Esophagus muscularis mucosa (tissue), 4 donors: ENCODE measurements at regions not wholly inside any gene's neighbourhood (a gene's known extent, or its start where the extent isn't known, plus 50 kb on each side); places are given as distances from the start of the nearest gene placed in this dataset.

Experiments used
- DNase-seq: peaks from one replicate; pipeline ENCODE4 v3.0.0-alpha.2; 2017; ENCODE audit errors: extremely low spot score
- H3K27ac ChIP-seq, 4 donors: fragments of 200-600 bp; sonication (generic); replicated peaks in 1 of 4; 1 replicate in 3 of 4; 2 replicates in 1 of 4; pipeline ENCODE4 v1.5.1; 2016 to 2019; ENCODE audit warnings: mild to moderate bottlenecking in 1 of 4
- H3K27me3 ChIP-seq, 4 donors: fragments of 200-600 bp; sonication (generic); one replicate each; pipeline versions ENCODE4 v1.5.1 to v1.6.0; 2016 to 2019
- H3K36me3 ChIP-seq, 4 donors: fragments of 200-600 bp; sonication (generic); one replicate each; pipeline ENCODE4 v1.5.1; 2016 to 2019
- H3K4me1 ChIP-seq, 4 donors: fragments of 200-600 bp; sonication (generic); one replicate each; pipeline ENCODE4 v1.5.1; 2016 to 2019
- H3K4me3 ChIP-seq, 4 donors: fragments of 200-600 bp; sonication (generic); 1 replicate in 2 of 4; 2 replicates in 2 of 4; pipeline ENCODE4 v1.5.1; 2016 to 2019; ENCODE audit warnings: mild to moderate bottlenecking in 4 of 4, moderate library complexity in 1 of 4
- H3K9me3 ChIP-seq, 4 donors: fragments of 200-600 bp; sonication (generic); 1 replicate in 3 of 4; 2 replicates in 1 of 4; pipeline ENCODE4 v1.5.1; 2016 to 2019
- EP300 ChIP-seq: sonication (generic); formaldehyde crosslinking; IDR thresholded peaks from one replicate; pipeline ENCODE4 v1.6.1; 2017; ENCODE audit warnings: antibody characterized with exemption
- POLR2A ChIP-seq: fragments of 450-650 bp; IDR thresholded peaks from one replicate; pipeline ENCODE4 v1.6.1; 2017; ENCODE audit warnings: antibody characterized with exemption, moderate library complexity, mild to moderate bottlenecking, low read depth
- POLR2AphosphoS5 ChIP-seq, 2 donors: sonication (generic); formaldehyde crosslinking; IDR thresholded peaks; one replicate each; pipeline ENCODE4 v1.6.1; 2017; ENCODE audit warnings: antibody characterized with exemption in 2 of 2
- WGBS: methylation state at CpG from one replicate; pipeline ENCODE4 v1.1.5; 2018; 5-methylcytosine and 5-hydroxymethylcytosine counted together
- intact Hi-C: fragments of 100-400 bp; cut with DNase I; formaldehyde crosslinking; loops from one replicate; pipeline ENCODE4 v1.15.1; 2023
- TF ChIP-seq, protein P1 (sequence below), 3 experiments: fragments of 200-600 bp in 2 of 3; fragments of 450-650 bp in 1 of 3; sonication (generic) in 2 of 3; IDR thresholded peaks; one replicate each; pipeline ENCODE4 v1.5.1; 2017 to 2019; ENCODE audit warnings: antibody characterized with exemption in 3 of 3, mild to moderate bottlenecking in 2 of 3, moderate library complexity in 1 of 3

DNA sequence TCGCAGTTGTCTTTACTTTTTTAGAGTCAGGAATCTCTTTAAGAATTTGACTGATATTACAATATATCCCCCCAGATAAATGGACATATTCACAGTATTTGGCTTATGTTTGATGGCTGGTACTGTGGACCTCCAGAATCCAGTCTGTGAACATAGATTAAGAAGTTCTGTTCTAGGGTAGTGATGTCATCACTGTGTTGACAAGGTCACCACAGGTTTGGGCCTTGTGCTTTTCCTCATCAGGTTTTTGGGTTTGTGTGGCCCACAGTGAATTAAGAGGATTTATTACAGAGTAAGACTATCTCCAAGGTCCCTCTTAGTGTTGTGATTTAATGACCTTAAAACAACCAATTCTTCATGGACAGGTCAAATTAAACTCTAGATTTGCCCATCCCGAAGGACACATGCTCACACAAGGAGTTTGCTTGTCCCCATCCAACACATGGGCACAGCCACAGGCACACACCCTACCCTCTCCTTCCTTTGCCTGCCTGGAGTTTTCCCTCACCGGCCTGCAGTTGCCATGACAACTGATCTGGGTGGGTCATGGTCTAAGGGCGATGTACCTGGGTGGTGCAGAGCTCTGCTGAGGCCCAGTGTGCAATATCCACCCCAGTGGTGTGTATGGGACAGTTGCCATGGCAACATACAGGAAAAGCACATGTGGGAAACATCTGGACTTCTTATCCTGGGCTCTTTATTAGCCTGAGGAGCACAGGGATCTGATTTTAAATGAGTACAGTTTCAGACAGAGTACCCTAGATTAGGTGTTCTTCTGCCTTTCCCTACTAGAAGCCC lies 98.6 kb downstream of the NAV1 start:
- intact Hi-C loops: no loop called here
- TF ChIP-seq, protein P1, sequence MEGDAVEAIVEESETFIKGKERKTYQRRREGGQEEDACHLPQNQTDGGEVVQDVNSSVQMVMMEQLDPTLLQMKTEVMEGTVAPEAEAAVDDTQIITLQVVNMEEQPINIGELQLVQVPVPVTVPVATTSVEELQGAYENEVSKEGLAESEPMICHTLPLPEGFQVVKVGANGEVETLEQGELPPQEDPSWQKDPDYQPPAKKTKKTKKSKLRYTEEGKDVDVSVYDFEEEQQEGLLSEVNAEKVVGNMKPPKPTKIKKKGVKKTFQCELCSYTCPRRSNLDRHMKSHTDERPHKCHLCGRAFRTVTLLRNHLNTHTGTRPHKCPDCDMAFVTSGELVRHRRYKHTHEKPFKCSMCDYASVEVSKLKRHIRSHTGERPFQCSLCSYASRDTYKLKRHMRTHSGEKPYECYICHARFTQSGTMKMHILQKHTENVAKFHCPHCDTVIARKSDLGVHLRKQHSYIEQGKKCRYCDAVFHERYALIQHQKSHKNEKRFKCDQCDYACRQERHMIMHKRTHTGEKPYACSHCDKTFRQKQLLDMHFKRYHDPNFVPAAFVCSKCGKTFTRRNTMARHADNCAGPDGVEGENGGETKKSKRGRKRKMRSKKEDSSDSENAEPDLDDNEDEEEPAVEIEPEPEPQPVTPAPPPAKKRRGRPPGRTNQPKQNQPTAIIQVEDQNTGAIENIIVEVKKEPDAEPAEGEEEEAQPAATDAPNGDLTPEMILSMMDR (IDR thresholded peaks at IDR 0.05): no peak
- TF ChIP-seq POLR2AphosphoS5 (IDR thresholded peaks at IDR 0.05) (no peak), EP300 (no peak), POLR2A (no peak)
- no peak for DNase-seq
- Histone ChIP-seq H3K36me3 (peaks cover 0 to 5% (median 0%) of the 10 kb centered on the region in 4 donors), H3K4me1 (peaks cover 44 to 60% (median 54%) of the 10 kb centered on the region in 4 donors), H3K9me3 (no peaks in the 10 kb centered on the region), H3K4me3 (no peak overlapping the region), H3K27me3 (no peaks in the 10 kb centered on the region), H3K27ac (no peak overlapping the region)
- WGBS: 93% methylated on average over 3 of the region's 4 CpGs

GRCh38 chr1:201639391-201639790 lies 100.5 kb downstream of the NAV1 start:
- Histone ChIP-seq H3K9me3 (no peaks in the 10 kb centered on the region), H3K27ac (peak overlapping the region in 3 of 4 donors; percentile 45 to 62 (median 52)), H3K4me3 (no peak overlapping the region), H3K4me1 (peaks cover 26 to 43% (median 35%) of the 10 kb centered on the region in 4 donors), H3K36me3 (peaks cover 0 to 11% (median 3%) of the 10 kb centered on the region in 4 donors), H3K27me3 (no peaks in the 10 kb centered on the region)
- intact Hi-C loops: no loop called here
- WGBS: 70% methylated on average over 7 of the region's 7 CpGs
- TF ChIP-seq, protein P1 (IDR thresholded peaks at IDR 0.05): no peak
- TF ChIP-seq EP300 (no peak), POLR2AphosphoS5 (IDR thresholded peaks at IDR 0.05) (no peak), POLR2A (no peak)
- no peak for DNase-seq

- no peaks in the 10 kb centered on the region for H3K27me3 ChIP-seq
- no peak overlapping the region for H3K4me3 ChIP-seq
- intact Hi-C loops: no loop called here
- peak overlapping the region in 3 of 4 donors; percentile 51 to 62 (median 52) for H3K27ac ChIP-seq
- WGBS: 74% methylated on average over 6 of the region's 6 CpGs
- peaks cover 0 to 11% (median 3%) of the 10 kb centered on the region in 4 donors for H3K36me3 ChIP-seq
- no peak for TF ChIP-seq POLR2AphosphoS5 (IDR thresholded peaks at IDR 0.05)
- DNase-seq: no peak
- H3K9me3 ChIP-seq: no peaks in the 10 kb centered on the region
- H3K4me1 ChIP-seq: peaks cover 23 to 43% (median 33%) of the 10 kb centered on the region in 4 donors
Observed at GRCh38 chr1:201639826-201640225, 100.9 kb downstream of the NAV1 start.

GRCh38 chr1:201640624-201641023 lies 101.7 kb downstream of the NAV1 start:
- no peak overlapping the region for H3K4me3 ChIP-seq
- peaks cover 0 to 11% (median 3%) of the 10 kb centered on the region in 4 donors for H3K36me3 ChIP-seq
- no peak for DNase-seq
- peaks cover 23 to 43% (median 33%) of the 10 kb centered on the region in 4 donors for H3K4me1 ChIP-seq
- H3K9me3 ChIP-seq: no peaks in the 10 kb centered on the region
- intact Hi-C loops: no loop called here
- no peaks in the 10 kb centered on the region for H3K27me3 ChIP-seq
- TF ChIP-seq POLR2A (no peak), POLR2AphosphoS5 (IDR thresholded peaks at IDR 0.05) (peak in 1 of 2 donors; percentile 78)
- H3K27ac ChIP-seq: peak overlapping the region in 3 of 4 donors; percentile 51 to 62 (median 52)
- 84% methylated on average over 6 of the region's 6 CpGs for WGBS

DNA sequence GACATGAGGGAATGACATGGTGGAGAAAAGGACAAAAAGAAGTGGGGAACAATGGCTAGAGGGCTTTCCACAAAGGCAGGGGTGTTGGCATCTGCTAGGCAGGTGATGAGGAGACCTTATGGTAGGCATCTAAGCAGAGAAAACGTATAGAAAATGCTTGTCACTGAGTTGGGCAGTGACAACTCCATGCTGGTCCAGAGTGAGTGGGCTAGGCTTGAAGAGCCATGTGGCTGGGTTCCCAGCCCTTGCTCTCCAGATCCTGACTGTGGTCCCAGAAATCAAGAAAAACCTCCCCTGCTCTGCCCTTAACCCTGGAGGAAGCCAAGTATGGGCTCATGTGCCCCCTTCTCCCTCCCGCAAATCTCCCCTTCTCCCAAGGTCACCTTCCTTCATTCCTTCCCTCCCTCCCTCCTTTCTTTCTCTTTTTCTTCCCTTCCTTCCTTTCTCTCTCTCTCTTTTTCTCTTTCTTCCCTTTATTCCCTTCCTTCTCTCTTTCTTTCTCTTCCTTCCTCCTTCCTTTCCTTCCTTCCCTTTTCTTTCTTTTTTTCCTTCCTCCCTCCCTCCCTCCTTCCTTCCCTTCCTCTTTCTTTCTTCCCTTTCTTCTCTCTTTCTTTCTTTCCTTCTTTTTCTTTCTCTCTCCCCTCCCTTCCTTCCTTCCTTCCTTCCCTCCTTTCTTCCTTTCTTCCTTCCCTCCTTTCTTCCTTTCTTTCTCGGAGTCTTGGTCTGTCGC lies 102.8 kb downstream of the NAV1 start:
- intact Hi-C loops: no loop called here
- H3K27ac ChIP-seq: peak overlapping the region in 3 of 4 donors; percentile 1 to 20 (median 18)

More for the DNA sequence above, 102.8 kb downstream of the NAV1 start:
- TF ChIP-seq, protein P1 (IDR thresholded peaks at IDR 0.05): no peak
- no peak for TF ChIP-seq POLR2A
- no peak for TF ChIP-seq POLR2AphosphoS5 (IDR thresholded peaks at IDR 0.05)
- TF ChIP-seq EP300: no peak
- Histone ChIP-seq H3K36me3 (peaks cover 0 to 11% (median 0%) of the 10 kb centered on the region in 4 donors), H3K4me1 (peaks cover 23 to 37% (median 30%) of the 10 kb centered on the region in 4 donors), H3K27me3 (no peaks in the 10 kb centered on the region), H3K4me3 (no peak overlapping the region), H3K9me3 (no peaks in the 10 kb centered on the region)
- no peak for DNase-seq
- 89% methylated on average over 4 of the region's 4 CpGs for WGBS
